ENCODE measurements at regions not wholly inside any gene's neighbourhood (a gene's known extent, or its start where the extent isn't known, plus 50 kb on each side); places are given as distances from the start of the nearest gene placed in this dataset.

DNA sequence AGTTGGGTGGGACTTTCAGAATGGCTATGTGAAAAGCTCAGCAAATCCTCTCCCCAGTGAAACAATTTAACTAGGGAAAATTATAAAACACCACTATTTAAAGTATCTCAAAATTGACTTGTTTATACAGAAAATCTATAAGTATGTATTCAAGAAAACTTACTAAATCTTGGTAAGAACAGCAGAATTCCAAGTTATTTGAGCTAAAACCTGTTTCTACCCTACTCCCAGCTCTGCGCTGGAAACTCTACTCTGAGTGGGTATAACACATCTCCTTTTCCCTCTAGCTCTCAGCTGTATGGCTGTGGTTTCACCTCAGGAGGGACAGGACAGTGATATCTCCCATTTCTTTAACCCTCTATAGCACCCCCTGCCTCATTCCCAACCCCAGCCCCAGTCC is 295.2 kb upstream of the POGK start:
- Histone ChIP-seq H3K36me3 (no peaks in the 10 kb centered on the region), H3K9me3 (no peaks in the 10 kb centered on the region), H3K27ac (no peak overlapping the region), H3K27me3 (no peaks in the 10 kb centered on the region), H3K4me1 (no peaks in the 10 kb centered on the region), H3K4me3 (no peak overlapping the region)
- TF ChIP-seq POLR2A (IDR thresholded peaks at IDR 0.05) (no peak), POLR2AphosphoS5 (IDR thresholded peaks at IDR 0.05) (no peak), EP300 (IDR thresholded peaks at IDR 0.05; ENCODE audit: low read depth) (no peak)
- TF ChIP-seq, protein P1, sequence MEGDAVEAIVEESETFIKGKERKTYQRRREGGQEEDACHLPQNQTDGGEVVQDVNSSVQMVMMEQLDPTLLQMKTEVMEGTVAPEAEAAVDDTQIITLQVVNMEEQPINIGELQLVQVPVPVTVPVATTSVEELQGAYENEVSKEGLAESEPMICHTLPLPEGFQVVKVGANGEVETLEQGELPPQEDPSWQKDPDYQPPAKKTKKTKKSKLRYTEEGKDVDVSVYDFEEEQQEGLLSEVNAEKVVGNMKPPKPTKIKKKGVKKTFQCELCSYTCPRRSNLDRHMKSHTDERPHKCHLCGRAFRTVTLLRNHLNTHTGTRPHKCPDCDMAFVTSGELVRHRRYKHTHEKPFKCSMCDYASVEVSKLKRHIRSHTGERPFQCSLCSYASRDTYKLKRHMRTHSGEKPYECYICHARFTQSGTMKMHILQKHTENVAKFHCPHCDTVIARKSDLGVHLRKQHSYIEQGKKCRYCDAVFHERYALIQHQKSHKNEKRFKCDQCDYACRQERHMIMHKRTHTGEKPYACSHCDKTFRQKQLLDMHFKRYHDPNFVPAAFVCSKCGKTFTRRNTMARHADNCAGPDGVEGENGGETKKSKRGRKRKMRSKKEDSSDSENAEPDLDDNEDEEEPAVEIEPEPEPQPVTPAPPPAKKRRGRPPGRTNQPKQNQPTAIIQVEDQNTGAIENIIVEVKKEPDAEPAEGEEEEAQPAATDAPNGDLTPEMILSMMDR (IDR thresholded peaks at IDR 0.05), result no peak
- intact Hi-C loops (cut with DNase I; ENCODE audit: low total_unique reads), result no loop called here
- no peak for DNase-seq
- WGBS, 2 donors (ENCODE audit: low coverage in 1 of 2), result 86 to 94% methylated on average over 1 of the region's 1 CpG
- in situ Hi-C loops (cut with MboI; ENCODE audit: low pct_ligation_motif_present in 1 of 4, low pct_unique_long_range_greater_than_20kb in 1 of 4, low sequenced_read_pairs in 3 of 4), result no loop called here

DNA sequence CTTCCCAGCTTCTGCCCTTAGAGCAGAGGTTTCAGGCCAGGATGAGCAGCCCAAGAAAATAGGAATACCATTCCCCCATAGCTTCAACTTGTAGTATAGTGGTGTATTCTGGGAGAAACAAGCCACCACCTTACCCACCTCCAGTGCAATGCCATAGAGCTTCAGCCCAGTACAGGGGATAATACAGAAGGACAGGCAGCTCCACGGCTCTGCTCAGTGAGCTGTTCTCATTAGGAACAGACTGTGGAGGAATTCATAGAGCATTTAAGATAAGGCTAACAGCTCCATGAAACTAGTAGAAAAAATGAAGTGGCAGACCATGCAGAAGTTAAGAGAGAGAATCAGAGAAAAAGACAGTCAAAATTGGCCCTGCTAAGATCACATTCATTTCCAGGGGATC is 294.7 kb upstream of the POGK start:
- H3K9me3 ChIP-seq, result peaks cover 0 to 3% of the 10 kb centered on the region in 2 donors
- H3K4me3 ChIP-seq, result no peak overlapping the region
- TF ChIP-seq EP300 (IDR thresholded peaks at IDR 0.05; ENCODE audit: low read depth), result no peak
- TF ChIP-seq POLR2A (IDR thresholded peaks at IDR 0.05), result no peak
- H3K4me1 ChIP-seq, result no peaks in the 10 kb centered on the region
- no peak overlapping the region for H3K27ac ChIP-seq
- no peak for DNase-seq
- H3K36me3 ChIP-seq, result no peaks in the 10 kb centered on the region
- intact Hi-C loops (cut with DNase I; ENCODE audit: low total_unique reads), result no loop called here
- in situ Hi-C loops (cut with MboI; ENCODE audit: low pct_ligation_motif_present in 1 of 4, low pct_unique_long_range_greater_than_20kb in 1 of 4, low sequenced_read_pairs in 3 of 4), result no loop called here
- no peaks in the 10 kb centered on the region for H3K27me3 ChIP-seq
- WGBS, 2 donors (ENCODE audit: low coverage in 1 of 2), result 48% methylated on average over 1 of the region's 1 CpG; no CpG with 5 or more reads in 1 of the 2 donors

DNA sequence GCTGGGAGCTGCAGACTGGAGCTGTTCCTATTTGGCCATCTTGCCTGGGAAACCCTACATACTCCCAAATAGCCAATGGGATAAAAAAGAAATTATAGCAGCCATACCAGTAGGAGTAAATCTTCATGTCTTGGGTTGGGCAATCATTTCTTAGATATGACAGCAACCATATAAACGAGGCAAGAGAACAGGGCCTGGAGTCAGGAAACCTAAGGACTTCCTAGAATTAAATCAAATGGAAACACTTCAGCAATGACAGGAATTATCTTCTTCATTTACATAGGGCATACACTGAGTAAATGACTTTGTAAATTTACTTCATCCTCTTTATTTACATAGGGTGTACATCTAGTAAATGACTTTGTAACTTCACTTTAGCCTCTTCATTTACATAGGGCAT is 286.6 kb upstream of the POGK start:
- no peak overlapping the region for H3K4me3 ChIP-seq
- TF ChIP-seq, protein P1 (IDR thresholded peaks at IDR 0.05), result no peak
- TF ChIP-seq EP300 (IDR thresholded peaks at IDR 0.05; ENCODE audit: low read depth), result no peak
- TF ChIP-seq POLR2AphosphoS5 (IDR thresholded peaks at IDR 0.05), result no peak
- no peak for TF ChIP-seq POLR2A (IDR thresholded peaks at IDR 0.05)
- no peak for DNase-seq
- WGBS, 2 donors (ENCODE audit: low coverage in 1 of 2), result 29 to 33% methylated on average over 1 of the region's 1 CpG
- intact Hi-C loops (cut with DNase I; ENCODE audit: low total_unique reads), result no loop called here
- in situ Hi-C loops (cut with MboI; ENCODE audit: low pct_ligation_motif_present in 1 of 4, low pct_unique_long_range_greater_than_20kb in 1 of 4, low sequenced_read_pairs in 3 of 4), result no loop called here
- H3K27me3 ChIP-seq, result no peaks in the 10 kb centered on the region
- H3K27ac ChIP-seq, result no peak overlapping the region
- H3K9me3 ChIP-seq, result peaks cover 0 to 3% of the 10 kb centered on the region in 2 donors
- H3K4me1 ChIP-seq, result no peaks in the 10 kb centered on the region
- no peaks in the 10 kb centered on the region for H3K36me3 ChIP-seq

DNA sequence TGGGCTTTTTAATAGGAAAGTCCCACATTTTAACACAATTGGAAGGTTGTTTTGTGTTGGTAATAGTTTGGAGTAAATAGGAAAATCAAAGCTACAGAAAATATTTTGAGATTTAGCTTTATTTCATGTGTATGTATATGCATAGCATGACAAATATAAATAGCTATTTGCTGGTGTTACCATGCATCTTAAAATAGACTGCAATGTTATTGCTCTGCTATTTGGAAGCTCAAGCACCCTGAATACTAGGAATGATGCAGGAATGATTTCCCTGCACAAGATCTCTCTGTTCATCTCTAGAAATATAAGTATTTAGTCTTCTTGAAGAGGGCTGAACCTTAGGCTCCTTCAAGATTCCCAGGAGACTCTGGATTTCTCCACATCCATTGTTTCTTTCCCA is 268.3 kb upstream of the POGK start:
- Histone ChIP-seq H3K4me3 (no peak overlapping the region), H3K27me3 (no peaks in the 10 kb centered on the region), H3K27ac (no peak overlapping the region), H3K4me1 (no peaks in the 10 kb centered on the region), H3K36me3 (no peaks in the 10 kb centered on the region), H3K9me3 (no peaks in the 10 kb centered on the region)
- in situ Hi-C loops (cut with MboI; ENCODE audit: low pct_ligation_motif_present in 1 of 4, low pct_unique_long_range_greater_than_20kb in 1 of 4, low sequenced_read_pairs in 3 of 4) (no loop called here), intact Hi-C loops (cut with DNase I; ENCODE audit: low total_unique reads) (no loop called here)
- no peak for TF ChIP-seq POLR2AphosphoS5 (IDR thresholded peaks at IDR 0.05)
- no peak for DNase-seq

DNA sequence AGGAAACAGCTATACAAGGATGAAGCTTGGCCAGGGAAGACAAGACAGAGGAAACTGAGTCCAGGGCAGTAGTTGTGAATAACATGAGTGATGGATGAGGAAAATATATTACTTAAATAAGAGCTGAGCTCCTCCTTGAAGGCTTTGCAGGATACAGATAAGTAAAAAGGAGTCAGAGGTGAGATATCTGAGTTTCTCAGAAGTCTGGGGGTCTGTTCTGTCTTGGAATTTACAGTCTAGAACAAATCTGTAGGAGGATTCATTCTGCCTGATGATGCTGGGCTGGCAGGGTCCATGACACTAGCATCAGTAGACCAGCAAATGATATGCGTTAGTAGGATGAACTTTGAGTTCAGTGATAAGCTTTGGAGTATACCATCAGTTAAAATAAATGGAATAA is 266.1 kb upstream of the POGK start:
- no peaks in the 10 kb centered on the region for H3K9me3 ChIP-seq
- H3K4me1 ChIP-seq, result no peaks in the 10 kb centered on the region
- H3K27ac ChIP-seq, result no peak overlapping the region
- no peak overlapping the region for H3K4me3 ChIP-seq
- H3K36me3 ChIP-seq, result no peaks in the 10 kb centered on the region
- no peaks in the 10 kb centered on the region for H3K27me3 ChIP-seq
- in situ Hi-C loops (cut with MboI; ENCODE audit: low pct_ligation_motif_present in 1 of 4, low pct_unique_long_range_greater_than_20kb in 1 of 4, low sequenced_read_pairs in 3 of 4) (no loop called here), intact Hi-C loops (cut with DNase I; ENCODE audit: low total_unique reads) (no loop called here)
- DNase-seq, result no peak
- TF ChIP-seq POLR2A (IDR thresholded peaks at IDR 0.05) (no peak), POLR2AphosphoS5 (IDR thresholded peaks at IDR 0.05) (no peak), EP300 (IDR thresholded peaks at IDR 0.05; ENCODE audit: low read depth) (no peak)
- TF ChIP-seq, protein P1 (IDR thresholded peaks at IDR 0.05), result no peak
- 60 to 80% methylated on average over 1 of the region's 1 CpG for WGBS, 2 donors (ENCODE audit: low coverage in 1 of 2)

All from transverse colon (tissue), 4 donors.